ENCODE measurements at regions not wholly inside any gene's neighbourhood (a gene's known extent, or its start where the extent isn't known, plus 50 kb on each side); places are given as distances from the start of the nearest gene placed in this dataset.

DNA sequence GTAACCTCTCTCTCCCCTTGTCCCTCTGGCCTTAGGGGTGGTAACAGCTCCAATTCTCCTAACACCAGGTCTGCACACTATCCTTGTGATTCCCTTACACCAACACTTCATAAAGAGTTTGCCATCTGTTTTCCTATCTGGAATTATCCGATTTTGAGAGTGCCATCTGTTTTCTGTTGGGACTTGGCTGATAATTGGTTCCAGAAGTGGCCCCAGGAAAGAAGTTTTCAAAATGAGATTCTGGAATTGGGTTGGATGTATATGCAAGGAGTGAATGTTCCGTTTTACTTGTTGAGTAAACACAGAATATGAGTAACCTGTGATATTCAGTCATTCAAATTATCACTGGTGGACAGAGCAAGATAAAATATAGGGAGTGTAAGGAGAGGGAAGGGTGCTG, 134.1 kb upstream of the HS3ST3A1 start:
- TF ChIP-seq, protein P1, sequence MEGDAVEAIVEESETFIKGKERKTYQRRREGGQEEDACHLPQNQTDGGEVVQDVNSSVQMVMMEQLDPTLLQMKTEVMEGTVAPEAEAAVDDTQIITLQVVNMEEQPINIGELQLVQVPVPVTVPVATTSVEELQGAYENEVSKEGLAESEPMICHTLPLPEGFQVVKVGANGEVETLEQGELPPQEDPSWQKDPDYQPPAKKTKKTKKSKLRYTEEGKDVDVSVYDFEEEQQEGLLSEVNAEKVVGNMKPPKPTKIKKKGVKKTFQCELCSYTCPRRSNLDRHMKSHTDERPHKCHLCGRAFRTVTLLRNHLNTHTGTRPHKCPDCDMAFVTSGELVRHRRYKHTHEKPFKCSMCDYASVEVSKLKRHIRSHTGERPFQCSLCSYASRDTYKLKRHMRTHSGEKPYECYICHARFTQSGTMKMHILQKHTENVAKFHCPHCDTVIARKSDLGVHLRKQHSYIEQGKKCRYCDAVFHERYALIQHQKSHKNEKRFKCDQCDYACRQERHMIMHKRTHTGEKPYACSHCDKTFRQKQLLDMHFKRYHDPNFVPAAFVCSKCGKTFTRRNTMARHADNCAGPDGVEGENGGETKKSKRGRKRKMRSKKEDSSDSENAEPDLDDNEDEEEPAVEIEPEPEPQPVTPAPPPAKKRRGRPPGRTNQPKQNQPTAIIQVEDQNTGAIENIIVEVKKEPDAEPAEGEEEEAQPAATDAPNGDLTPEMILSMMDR (IDR thresholded peaks at IDR 0.05), result no peak
- TF ChIP-seq POLR2A (IDR thresholded peaks at IDR 0.05), result no peak

Data from thyroid gland (tissue), 4 donors.